ENCODE measurements at regions not wholly inside any gene's neighbourhood (a gene's known extent, or its start where the extent isn't known, plus 50 kb on each side); places are given as distances from the start of the nearest gene placed in this dataset.

- TF ChIP-seq ZNF318 (IDR thresholded peaks at IDR 0.05; ENCODE audit: borderline replicate concordance in 1 of 2, low read depth in 1 of 2): no peak
- peak; percentile 23; the same call in 1 of the 2 replicates for TF ChIP-seq ZKSCAN8 (CRISPR knock-in tag; IDR thresholded peaks at IDR 0.05)
- TF ChIP-seq CHD4 (IDR thresholded peaks at IDR 0.05; ENCODE audit: insufficient read depth, insufficient replicate concordance, low read depth, low read length, poor library complexity, severe bottlenecking): no peak
- no peak for TF ChIP-seq CBX5 (IDR thresholded peaks at IDR 0.05; ENCODE audit: borderline replicate concordance, low read depth)
- TF ChIP-seq ZNF639 (CRISPR knock-in tag; conservative IDR thresholded peaks at IDR 0.05 in 1 of 2, IDR thresholded peaks at IDR 0.05 in 1 of 2): peak in 1 of 2 experiments; percentile 50; a peak in 1 of 4 replicates
- no peak for TF ChIP-seq PCBP1 (IDR thresholded peaks at IDR 0.05; ENCODE audit: low read depth, low read length, poor library complexity, severe bottlenecking)
- peak; percentile 22; the same call in 1 of the 2 replicates for TF ChIP-seq VEZF1 (CRISPR knock-in tag; IDR thresholded peaks at IDR 0.05)
- no peak for TF ChIP-seq RBM17 (IDR thresholded peaks at IDR 0.05; ENCODE audit: borderline replicate concordance, low read depth, low read length)
- no peak for TF ChIP-seq ZNF124 (CRISPR knock-in tag; IDR thresholded peaks at IDR 0.05)
- TF ChIP-seq ZNF584 (CRISPR knock-in tag; IDR thresholded peaks at IDR 0.05; ENCODE audit: low read depth): 0 out of 2 replicates have a peak, but pooled peaks have one; percentile 41
- TF ChIP-seq CBX1 (IDR thresholded peaks at IDR 0.05; ENCODE audit: low read depth): no peak
- peak; percentile 30; the same call in 1 of the 2 replicates for TF ChIP-seq ZBTB17 (CRISPR knock-in tag; IDR thresholded peaks at IDR 0.05)
- no peak for TF ChIP-seq ZNF695 (CRISPR knock-in tag; IDR thresholded peaks at IDR 0.05)
Observed at GRCh38 chr17:34413443-34414119, 50.5 kb upstream of the CCL1 start (continued).
